GM12878 (cell line): ENCODE measurements at regions not wholly inside any gene's neighbourhood (a gene's known extent, or its start where the extent isn't known, plus 50 kb on each side); places are given as distances from the start of the nearest gene placed in this dataset.

Experiments used
- ATAC-seq: fragments of 200-7000 bp; cut with Tn5 transposase; 3 replicates; pipeline ENCODE4 v1.9.1; 2020; ENCODE audit warnings: mild to moderate bottlenecking, moderate library complexity
- BruUV-seq: library from RNA; stranded (reverse); fragments of 400-500 nt; replicated peaks from 2 replicates; lab custom pipeline; 2021; lab: Mats Ljungman, UMichigan
- CTCF ChIA-PET: fragments of 300-600 bp; sonication (Branson Sonifier 250); formaldehyde crosslinking; extraction: SDS; loops from one replicate; lab custom pipeline; 2021; ENCODE audit warnings: inconsistent platforms; lab: Yijun Ruan, JAX
- POLR2A ChIA-PET: fragments of 350-600 bp; formaldehyde crosslinking; extraction: SDS; loops from one replicate; lab custom pipeline; 2021; ENCODE audit warnings: inconsistent platforms; lab: Charles Lee
- RAD21 ChIA-PET: fragments of 300-600 bp; sonication (Branson Sonifier 250); formaldehyde crosslinking; loops from one replicate; lab custom pipeline; 2023; ENCODE audit warnings: antibody characterized with exemption; ENCODE audit not compliant: unreplicated experiment; lab: Charles Lee
- SMC1A ChIA-PET: fragments of 300-600 bp; sonication (Branson Sonifier 250); formaldehyde crosslinking; loops from one replicate; lab custom pipeline; 2023; ENCODE audit not compliant: unreplicated experiment, uncharacterized antibody; lab: Charles Lee
- DNase-seq: peaks from one replicate; pipeline ENCODE4 v3.0.0-alpha.2; 2011; ENCODE audit warnings: low read depth, low spot score
- FAIRE-seq: peaks from 3 replicates; lab custom pipeline; 2011; peaks lifted over from hg19 to GRCh38; lab: Jason Lieb, UNC
- H2AFZ ChIP-seq: 2 replicates; pipeline ENCODE4 v1.6.0; 2011; ENCODE audit warnings: low read depth, low read length, control low read depth; ENCODE audit not compliant: control insufficient read depth
- H3K27ac ChIP-seq: 2 replicates; pipeline ENCODE4 v1.5.1; 2011; ENCODE audit warnings: control low read depth; ENCODE audit not compliant: control insufficient read depth, insufficient read depth
- H3K27me3 ChIP-seq, 2 experiments: replicated peaks in 1 of 2; 2 replicates each; pipeline versions ENCODE4 v1.6.0 to v1.6.1; 2011; ENCODE audit warnings: low read length in 1 of 2; ENCODE audit not compliant: control insufficient read depth in 2 of 2, insufficient read depth in 2 of 2
- H3K36me3 ChIP-seq, 2 experiments: 2 replicates each; pipeline ENCODE4 v1.5.1; 2011; ENCODE audit warnings: low read length in 1 of 2; ENCODE audit not compliant: control insufficient read depth in 2 of 2, insufficient read depth in 2 of 2
- H3K4me1 ChIP-seq: 2 replicates; pipeline ENCODE4 v1.6.1; 2011; ENCODE audit warnings: mild to moderate bottlenecking, low read length, moderate library complexity, mixed read lengths; ENCODE audit not compliant: control insufficient read depth, insufficient read depth
- H3K4me2 ChIP-seq: 2 replicates; pipeline ENCODE4 v1.6.0; 2011; ENCODE audit warnings: control low read depth; ENCODE audit not compliant: control insufficient read depth, insufficient read depth
- H3K4me3 ChIP-seq: fragments of 200-600 bp; sonication (generic); 2 replicates; pipeline ENCODE4 v1.5.1; 2016
- H3K79me2 ChIP-seq: 2 replicates; pipeline ENCODE4 v1.6.0; 2011; ENCODE audit warnings: low read length; ENCODE audit not compliant: control insufficient read depth, insufficient read depth
- H3K9ac ChIP-seq: 2 replicates; pipeline ENCODE4 v1.8.0; 2011; ENCODE audit warnings: low read length, control low read depth, mixed read lengths; ENCODE audit not compliant: control insufficient read depth, insufficient read depth
- H3K9me3 ChIP-seq: replicated peaks from 3 replicates; pipeline ENCODE4 v1.5.1; 2011; ENCODE audit warnings: mild to moderate bottlenecking, low read length; ENCODE audit not compliant: control insufficient read depth, insufficient read depth
- H4K20me1 ChIP-seq: 2 replicates; pipeline ENCODE4 v1.6.0; 2011; ENCODE audit not compliant: control insufficient read depth, insufficient read depth
- CHD1 ChIP-seq: IDR thresholded peaks from 2 replicates; pipeline ENCODE4 v1.6.1; 2012; ENCODE audit warnings: low read depth, low read length, improper control_type of control experiment
- EZH2 ChIP-seq: IDR thresholded peaks from 2 replicates; pipeline ENCODE4 v1.6.1; 2012; ENCODE audit warnings: low read depth, mild to moderate bottlenecking, control low read depth, inconsistent platforms, low read length, borderline replicate concordance; ENCODE audit not compliant: control insufficient read depth
- JUND ChIP-seq: IDR thresholded peaks from 2 replicates; pipeline ENCODE4 v1.6.1; 2012; ENCODE audit warnings: low read depth, mild to moderate bottlenecking, low read length, improper control_type of control experiment, moderate library complexity
- NR2C1 ChIP-seq: fragments of 450-650 bp; IDR thresholded peaks from 2 replicates; pipeline ENCODE4 v1.6.1; 2017; ENCODE audit warnings: antibody characterized with exemption, mild to moderate bottlenecking, moderate library complexity
- PKNOX1 ChIP-seq: fragments of 450-650 bp; IDR thresholded peaks from 2 replicates; pipeline ENCODE4 v1.6.1; 2016; ENCODE audit warnings: mild to moderate bottlenecking
- RCOR1 ChIP-seq: conservative IDR thresholded peaks from 2 replicates; pipeline ENCODE4 v1.6.1; 2012; ENCODE audit warnings: low read depth, low read length, improper control_type of control experiment
- SKIL ChIP-seq: fragments of 450-650 bp; IDR thresholded peaks from 2 replicates; pipeline ENCODE4 v1.6.1; 2017; ENCODE audit warnings: mild to moderate bottlenecking, low read depth, inconsistent platforms; ENCODE audit not compliant: poor library complexity, severe bottlenecking
- SMAD1 ChIP-seq: fragments of 450-650 bp; IDR thresholded peaks from 2 replicates; pipeline ENCODE4 v1.6.1; 2018; ENCODE audit warnings: mild to moderate bottlenecking, low read depth; ENCODE audit not compliant: partially characterized antibody
- SP1 ChIP-seq: IDR thresholded peaks from one replicate; pipeline ENCODE4 v1.6.1; 2011; ENCODE audit warnings: low read depth, low read length
- SREBF2 ChIP-seq: IDR thresholded peaks from 2 replicates; pipeline ENCODE4 v1.6.1; 2012; ENCODE audit warnings: mild to moderate bottlenecking, low read length
- WRNIP1 ChIP-seq: IDR thresholded peaks from 2 replicates; pipeline ENCODE4 v1.6.1; 2011; ENCODE audit warnings: low read depth, low read length, improper control_type of control experiment, borderline replicate concordance
- YBX1 ChIP-seq: fragments of 450-650 bp; IDR thresholded peaks from 2 replicates; pipeline ENCODE4 v1.6.1; 2016; ENCODE audit warnings: antibody characterized with exemption
- ZBED1 ChIP-seq: IDR thresholded peaks from 2 replicates; pipeline ENCODE4 v1.6.1; 2016; ENCODE audit warnings: borderline replicate concordance
- ZNF384 ChIP-seq: IDR thresholded peaks from 2 replicates; pipeline ENCODE4 v1.6.1; 2012; ENCODE audit warnings: low read depth, mild to moderate bottlenecking, low read length, improper control_type of control experiment, borderline replicate concordance
- ZNF687 ChIP-seq: fragments of 450-650 bp; IDR thresholded peaks from 2 replicates; pipeline ENCODE4 v1.6.1; 2017; ENCODE audit warnings: mild to moderate bottlenecking, moderate library complexity
- in situ Hi-C: fragments of 300-500 bp; cut with MboI; formaldehyde crosslinking; loops from 9 replicates; pipeline ENCODE4 v1.14.3; 2018; ENCODE audit warnings: mixed read lengths
- intact Hi-C: fragments of 100-400 bp; cut with micrococcal nuclease; formaldehyde crosslinking; loops from one replicate; pipeline ENCODE4 v1.14.2; 2022; ENCODE audit not compliant: unreplicated experiment

GRCh38 chr1:185388346-185388745 lies 71.3 kb upstream of the IVNS1ABP start:
- no peak for TF ChIP-seq NR2C1
- TF ChIP-seq EZH2, result no peak
- TF ChIP-seq SREBF2, result no peak
- TF ChIP-seq ZBED1, result no peak
- TF ChIP-seq RCOR1, result no peak
- TF ChIP-seq YBX1, result no peak
- TF ChIP-seq ZNF687, result no peak
- TF ChIP-seq CHD1, result no peak
- TF ChIP-seq JUND, result no peak
- TF ChIP-seq ZNF384, result no peak
- TF ChIP-seq SMAD1, result no peak
- no peak for TF ChIP-seq PKNOX1
- no peak for TF ChIP-seq SP1
- no peak for TF ChIP-seq WRNIP1
- TF ChIP-seq SKIL, result no peak
- TF ChIP-seq, all 136 proteins: peak for 0
- Histone ChIP-seq H2AFZ (no peak overlapping the region), H3K9ac (no peak overlapping the region), H3K4me2 (no peak overlapping the region), H3K4me3 (no peak overlapping the region), H3K27ac (no peak overlapping the region), H3K4me1 (no peaks in the 10 kb centered on the region), H3K36me3 (no peaks in the 10 kb centered on the region), H4K20me1 (no peaks in the 10 kb centered on the region), H3K79me2 (no peaks in the 10 kb centered on the region), H3K27me3 (no peaks in the 10 kb centered on the region), H3K9me3 (no peaks in the 10 kb centered on the region)
- ChIA-PET SMC1A (interaction anchor here (1.1 kb wide), 1 partner anchor 70 kb away, joined by 3 read pairs; no protein-coding TSS in a partner anchor), POLR2A (no interaction called here), CTCF (no interaction called here), RAD21 (no interaction called here)
- BruUV-seq, result no TSS peak
- in situ Hi-C loops, result no loop called here
- DNase-seq (no peak), FAIRE-seq (no peak), ATAC-seq (no peak)
- intact Hi-C loops, result no loop called here
